HCT116 (cell line): ENCODE measurements at regions not wholly inside any gene's neighbourhood (a gene's known extent, or its start where the extent isn't known, plus 50 kb on each side); places are given as distances from the start of the nearest gene placed in this dataset.

Source experiments
- ATAC-seq: fragments of 200-7000 bp; cut with Tn5 transposase; 2 replicates; pipeline ENCODE4 v1.9.1; 2020; ENCODE audit warnings: mild to moderate bottlenecking, moderate library complexity
- BruUV-seq: library from RNA; stranded (reverse); fragments of 400-500 nt; replicated peaks from 2 replicates; lab custom pipeline; 2021; lab: Mats Ljungman, UMichigan
- CTCF ChIA-PET: fragments of 300-600 bp; sonication (Branson Sonifier 250); formaldehyde crosslinking; loops from one replicate; lab custom pipeline; 2021; ENCODE audit warnings: antibody characterized with exemption; lab: Charles Lee
- POLR2A ChIA-PET: fragments of 300-600, 350-600 bp; sonication (Branson Sonifier 250); formaldehyde crosslinking; loops from one replicate; lab custom pipeline; 2021; ENCODE audit warnings: antibody characterized with exemption; lab: Charles Lee
- RAD21 ChIA-PET, 2 experiments: fragments of 300-600 bp; sonication (Branson Sonifier 250); formaldehyde crosslinking; loops; one replicate each; lab custom pipeline; 2023; ENCODE audit warnings: low total read pairs in 2 of 2; ENCODE audit not compliant: uncharacterized antibody in 2 of 2, unreplicated experiment in 2 of 2, low non-redundant PET in 1 of 2; lab: Charles Lee
- DNase-seq: peaks from one replicate; pipeline ENCODE4 v3.0.0-alpha.2; 2010; ENCODE audit warnings: low read depth, low spot score
- H2AFZ ChIP-seq: fragments of 200-600 bp; shearing (Covaris generic), sonication (generic); 2 replicates; pipeline ENCODE4 v1.6.1; 2017; ENCODE audit warnings: low read depth, mixed run types, mixed read lengths, antibody characterized with exemption, low read length; ENCODE audit not compliant: poor library complexity, severe bottlenecking
- H3K27ac ChIP-seq: 2 replicates; pipeline ENCODE4 v1.5.1; 2012; ENCODE audit warnings: low read depth, low read length
- H3K27me3 ChIP-seq: fragments of 200-600 bp; sonication (generic); 2 replicates; pipeline ENCODE4 v1.6.1; 2016; ENCODE audit warnings: mixed run types, low read length, mixed read lengths; ENCODE audit not compliant: insufficient read depth
- H3K36me3 ChIP-seq, 2 experiments: fragments of 200-500 bp in 1 of 2; fragments of 200-600 bp in 1 of 2; sonication (Bioruptor generic) in 1 of 2; sonication (generic) in 1 of 2; 2 replicates each; pipeline versions ENCODE4 v1.5.1 to v1.6.1; 2014 to 2016; ENCODE audit warnings: low read length in 2 of 2, inconsistent platforms in 1 of 2, mixed read lengths in 1 of 2, mixed run types in 1 of 2; ENCODE audit not compliant: insufficient read depth in 2 of 2, control insufficient read depth in 1 of 2
- H3K4me1 ChIP-seq, 2 experiments: fragments of 200-600 bp in 1 of 2; sonication (generic) in 1 of 2; 2 replicates each; pipeline versions ENCODE4 v1.5.1 to v1.6.1; 2012 to 2017; ENCODE audit warnings: low read length in 2 of 2, inconsistent platforms in 1 of 2, mild to moderate bottlenecking in 1 of 2, mixed read lengths in 1 of 2, mixed run types in 1 of 2, moderate library complexity in 1 of 2; ENCODE audit not compliant: insufficient read depth in 2 of 2, control insufficient read depth in 1 of 2
- H3K4me2 ChIP-seq: fragments of 200-600 bp; sonication (generic); 2 replicates; pipeline ENCODE4 v1.6.1; 2017; ENCODE audit warnings: mixed run types, low read length, mixed read lengths
- H3K4me3 ChIP-seq, 2 experiments: fragments of 200-600 bp in 1 of 2; sonication (generic) in 1 of 2; replicated peaks in 1 of 2; 2 replicates each; pipeline ENCODE4 v1.5.1; 2011 to 2016; ENCODE audit warnings: low read length in 2 of 2, control low read depth in 1 of 2, low read depth in 1 of 2, mild to moderate bottlenecking in 1 of 2, mixed read lengths in 1 of 2, mixed run types in 1 of 2
- H3K79me2 ChIP-seq: fragments of 200-600 bp; sonication (generic); 2 replicates; pipeline ENCODE4 v1.6.1; 2017; ENCODE audit warnings: mild to moderate bottlenecking, mixed run types, low read length, moderate library complexity, mixed read lengths; ENCODE audit not compliant: insufficient read depth
- H3K9ac ChIP-seq: fragments of 200-600 bp; sonication (generic); 2 replicates; pipeline ENCODE4 v1.6.1; 2016; ENCODE audit warnings: low read length, mixed read lengths
- H3K9me2 ChIP-seq: fragments of 200-600 bp; sonication (generic), shearing (Covaris generic); 2 replicates; pipeline ENCODE4 v1.6.1; 2017; ENCODE audit warnings: mixed run types, mild to moderate bottlenecking, moderate library complexity; ENCODE audit not compliant: insufficient read depth
- H3K9me3 ChIP-seq, 2 experiments: fragments of 200-500 bp in 1 of 2; fragments of 200-600 bp in 1 of 2; sonication (Bioruptor generic) in 1 of 2; sonication (generic) in 1 of 2; 2 replicates each; pipeline ENCODE4 v1.6.1; 2014 to 2017; ENCODE audit warnings: low read length in 2 of 2, mixed read lengths in 2 of 2, inconsistent platforms in 1 of 2, low read depth in 1 of 2, mild to moderate bottlenecking in 1 of 2, mixed run types in 1 of 2, moderate library complexity in 1 of 2; ENCODE audit not compliant: control insufficient read depth in 1 of 2, insufficient read depth in 1 of 2
- H4K20me1 ChIP-seq: fragments of 200-600 bp; sonication (generic), shearing (Covaris generic); 2 replicates; pipeline ENCODE4 v1.6.1; 2017; ENCODE audit warnings: mixed run types, mild to moderate bottlenecking, moderate library complexity; ENCODE audit not compliant: insufficient read depth
- CEBPB ChIP-seq: IDR thresholded peaks from 2 replicates; pipeline ENCODE4 v1.6.1; 2012; ENCODE audit warnings: low read depth
- EZH2 ChIP-seq: fragments of 200-600 bp; sonication (generic); IDR thresholded peaks from 2 replicates; pipeline ENCODE4 v1.6.1; 2017; ENCODE audit warnings: antibody characterized with exemption, mixed run types
- EZH2phosphoT487 ChIP-seq: fragments of 200-600 bp; IDR thresholded peaks from 2 replicates; pipeline ENCODE4 v1.6.1; 2018; ENCODE audit warnings: antibody characterized with exemption, borderline replicate concordance
- FOSL1 ChIP-seq: IDR thresholded peaks from 2 replicates; pipeline ENCODE4 v1.6.1; 2012; ENCODE audit warnings: low read depth
- JUND ChIP-seq: IDR thresholded peaks from 2 replicates; pipeline ENCODE4 v1.6.1; 2012
- POLR2A ChIP-seq: IDR thresholded peaks from 2 replicates; pipeline ENCODE4 v1.7.0; 2011; ENCODE audit warnings: borderline replicate concordance; ENCODE audit not compliant: insufficient read depth, insufficient read length; ENCODE audit errors: extremely low read depth
- POLR2AphosphoS5 ChIP-seq: IDR thresholded peaks from 2 replicates; pipeline ENCODE4 v1.6.1; 2011; ENCODE audit warnings: mild to moderate bottlenecking, low read depth, low read length, moderate library complexity
- SIN3A ChIP-seq: IDR thresholded peaks from 2 replicates; pipeline ENCODE4 v1.6.1; 2012; ENCODE audit warnings: low read depth
- SP1 ChIP-seq: IDR thresholded peaks from 2 replicates; pipeline ENCODE4 v1.6.1; 2012; ENCODE audit warnings: low read depth
- SRF ChIP-seq: IDR thresholded peaks from 2 replicates; pipeline ENCODE4 v1.6.1; 2012; ENCODE audit warnings: low read depth
- TCF7L2 ChIP-seq: IDR thresholded peaks from 2 replicates; pipeline ENCODE4 v1.7.0; 2011; ENCODE audit warnings: borderline replicate concordance, inconsistent platforms; ENCODE audit not compliant: insufficient read depth, insufficient read length; ENCODE audit errors: extremely low read depth
- ZBTB33 ChIP-seq: IDR thresholded peaks from 2 replicates; pipeline ENCODE4 v1.6.1; 2011; ENCODE audit warnings: mild to moderate bottlenecking, low read length, moderate library complexity; ENCODE audit not compliant: insufficient replicate concordance; ENCODE audit errors: extremely low read depth
- ZNF274 ChIP-seq: fragments of 200-500 bp; sonication (Bioruptor generic); IDR thresholded peaks from 2 replicates; pipeline ENCODE4 v1.6.1; 2014; ENCODE audit warnings: mild to moderate bottlenecking, low read depth, low read length, inconsistent platforms
- intact Hi-C: fragments of 100-400 bp; cut with micrococcal nuclease; formaldehyde crosslinking; loops from 2 replicates; pipeline ENCODE4 v1.10.0; 2022
- TF ChIP-seq, protein P1 (sequence below): IDR thresholded peaks from 2 replicates; pipeline ENCODE4 v1.6.1; 2012; ENCODE audit warnings: low read depth
- TF ChIP-seq, protein P2 (sequence below): IDR thresholded peaks from 2 replicates; pipeline ENCODE4 v1.6.1; 2012

DNA sequence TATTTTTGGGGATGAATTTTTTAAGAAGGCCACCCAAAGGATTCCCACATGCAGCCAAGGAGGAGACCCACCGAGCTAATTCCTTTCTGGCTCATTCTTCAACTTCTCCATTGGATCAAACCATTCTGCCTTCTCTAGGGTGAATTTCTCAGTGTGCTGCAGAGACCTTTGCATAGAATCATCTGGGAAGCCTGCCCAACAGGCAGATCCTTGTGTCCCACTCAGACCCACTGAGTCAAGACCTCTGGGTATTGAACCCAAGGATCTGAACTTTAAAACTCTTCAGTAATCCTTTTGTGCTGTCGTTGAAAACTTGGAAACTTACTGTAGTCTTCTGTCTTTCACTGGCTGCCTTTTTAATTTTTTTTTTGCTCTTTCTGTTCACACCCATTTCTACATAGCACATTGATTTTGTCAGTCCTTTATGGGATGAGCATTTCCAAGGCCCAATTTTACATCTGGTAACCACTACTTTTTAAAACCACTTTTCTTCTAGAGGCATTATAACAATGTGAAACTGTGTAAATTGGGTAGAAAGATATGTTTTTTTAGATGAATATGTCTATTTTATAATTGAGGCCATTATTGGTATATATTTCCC is 120.2 kb downstream of the TSN start:
- BruUV-seq = no TSS peak
- no peak for TF ChIP-seq EZH2phosphoT487
- no peak for TF ChIP-seq ZBTB33
- TF ChIP-seq SRF = no peak
- TF ChIP-seq POLR2AphosphoS5 = no peak
- no peak for TF ChIP-seq POLR2A
- TF ChIP-seq, all 23 proteins: peak for 0
- H3K9me2 ChIP-seq = no peaks in the 10 kb centered on the region
- no peaks in the 10 kb centered on the region for H3K36me3 ChIP-seq
- H3K27me3 ChIP-seq = peaks cover 46% of the 10 kb centered on the region
- DNase-seq (no peak), ATAC-seq (no peak)
- no peaks in the 10 kb centered on the region for H3K79me2 ChIP-seq
- no peaks in the 10 kb centered on the region for H4K20me1 ChIP-seq
- ChIA-PET RAD21 (no interaction called here), POLR2A (no interaction called here), CTCF (no interaction called here)
- no peak overlapping the region for H2AFZ ChIP-seq
- H3K4me2 ChIP-seq = no peak overlapping the region
- H3K4me3 ChIP-seq = no peak overlapping the region
- no peaks in the 10 kb centered on the region for H3K4me1 ChIP-seq
- no peak overlapping the region for H3K27ac ChIP-seq
- intact Hi-C loops = no loop called here
- no peaks in the 10 kb centered on the region for H3K9me3 ChIP-seq
- no peak overlapping the region for H3K9ac ChIP-seq

- Histone ChIP-seq H3K27me3 (peaks cover 42% of the 10 kb centered on the region), H3K9me2 (no peaks in the 10 kb centered on the region)
- ATAC-seq = no peak
- no peak for TF ChIP-seq EZH2
- no peak for TF ChIP-seq SP1
- TF ChIP-seq POLR2AphosphoS5 = no peak
- TF ChIP-seq JUND = no peak
- TF ChIP-seq ZNF274 = no peak
- TF ChIP-seq CEBPB = no peak
- TF ChIP-seq, protein P1, sequence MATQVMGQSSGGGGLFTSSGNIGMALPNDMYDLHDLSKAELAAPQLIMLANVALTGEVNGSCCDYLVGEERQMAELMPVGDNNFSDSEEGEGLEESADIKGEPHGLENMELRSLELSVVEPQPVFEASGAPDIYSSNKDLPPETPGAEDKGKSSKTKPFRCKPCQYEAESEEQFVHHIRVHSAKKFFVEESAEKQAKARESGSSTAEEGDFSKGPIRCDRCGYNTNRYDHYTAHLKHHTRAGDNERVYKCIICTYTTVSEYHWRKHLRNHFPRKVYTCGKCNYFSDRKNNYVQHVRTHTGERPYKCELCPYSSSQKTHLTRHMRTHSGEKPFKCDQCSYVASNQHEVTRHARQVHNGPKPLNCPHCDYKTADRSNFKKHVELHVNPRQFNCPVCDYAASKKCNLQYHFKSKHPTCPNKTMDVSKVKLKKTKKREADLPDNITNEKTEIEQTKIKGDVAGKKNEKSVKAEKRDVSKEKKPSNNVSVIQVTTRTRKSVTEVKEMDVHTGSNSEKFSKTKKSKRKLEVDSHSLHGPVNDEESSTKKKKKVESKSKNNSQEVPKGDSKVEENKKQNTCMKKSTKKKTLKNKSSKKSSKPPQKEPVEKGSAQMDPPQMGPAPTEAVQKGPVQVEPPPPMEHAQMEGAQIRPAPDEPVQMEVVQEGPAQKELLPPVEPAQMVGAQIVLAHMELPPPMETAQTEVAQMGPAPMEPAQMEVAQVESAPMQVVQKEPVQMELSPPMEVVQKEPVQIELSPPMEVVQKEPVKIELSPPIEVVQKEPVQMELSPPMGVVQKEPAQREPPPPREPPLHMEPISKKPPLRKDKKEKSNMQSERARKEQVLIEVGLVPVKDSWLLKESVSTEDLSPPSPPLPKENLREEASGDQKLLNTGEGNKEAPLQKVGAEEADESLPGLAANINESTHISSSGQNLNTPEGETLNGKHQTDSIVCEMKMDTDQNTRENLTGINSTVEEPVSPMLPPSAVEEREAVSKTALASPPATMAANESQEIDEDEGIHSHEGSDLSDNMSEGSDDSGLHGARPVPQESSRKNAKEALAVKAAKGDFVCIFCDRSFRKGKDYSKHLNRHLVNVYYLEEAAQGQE = no peak
- no peak for TF ChIP-seq TCF7L2
- TF ChIP-seq, protein P2, sequence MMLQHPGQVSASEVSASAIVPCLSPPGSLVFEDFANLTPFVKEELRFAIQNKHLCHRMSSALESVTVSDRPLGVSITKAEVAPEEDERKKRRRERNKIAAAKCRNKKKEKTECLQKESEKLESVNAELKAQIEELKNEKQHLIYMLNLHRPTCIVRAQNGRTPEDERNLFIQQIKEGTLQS = no peak
- TF ChIP-seq SIN3A = no peak
- no peak for TF ChIP-seq FOSL1
Observed at GRCh38 chr2:121877366-121877765, 121.9 kb downstream of the TSN start.

More at GRCh38 chr2:121877366-121877765, 121.9 kb downstream of the TSN start:
- ChIA-PET RAD21 (no interaction called here), CTCF (no interaction called here), POLR2A (no interaction called here)
- Histone ChIP-seq H3K4me2 (no peak overlapping the region), H3K4me1 (no peaks in the 10 kb centered on the region), H2AFZ (no peak overlapping the region), H3K27ac (no peak overlapping the region), H4K20me1 (no peaks in the 10 kb centered on the region), H3K36me3 (no peaks in the 10 kb centered on the region), H3K79me2 (no peaks in the 10 kb centered on the region), H3K4me3 (no peak overlapping the region), H3K9ac (no peak overlapping the region), H3K9me3 (no peaks in the 10 kb centered on the region)
- intact Hi-C loops = no loop called here
- DNase-seq = no peak
- BruUV-seq = no TSS peak
